HEK293T (cell line): ENCODE measurements at regions not wholly inside any gene's neighbourhood (a gene's known extent, or its start where the extent isn't known, plus 50 kb on each side); places are given as distances from the start of the nearest gene placed in this dataset.

Experiments used
- ARNT ChIP-seq: fragments of 450-650 bp; IDR thresholded peaks from 2 replicates; pipeline ENCODE4 v1.6.1; 2017; ENCODE audit warnings: mild to moderate bottlenecking
- BHLHE40 ChIP-seq: fragments of 450-650 bp; IDR thresholded peaks from 2 replicates; pipeline ENCODE4 v1.6.1; 2016; ENCODE audit warnings: mild to moderate bottlenecking, moderate library complexity, borderline replicate concordance
- ELF4 ChIP-seq: fragments of 450-650 bp; IDR thresholded peaks from 2 replicates; pipeline ENCODE4 v1.6.1; 2017; ENCODE audit warnings: antibody characterized with exemption
- FOXA1 ChIP-seq: fragments of 450-650 bp; IDR thresholded peaks from 2 replicates; pipeline ENCODE4 v1.6.1; 2016; ENCODE audit warnings: mild to moderate bottlenecking
- FOXK2 ChIP-seq: fragments of 450-650 bp; IDR thresholded peaks from 2 replicates; pipeline ENCODE4 v1.6.1; 2016; ENCODE audit warnings: mild to moderate bottlenecking
- FOXM1 ChIP-seq: fragments of 450-650 bp; IDR thresholded peaks from 2 replicates; pipeline ENCODE4 v1.6.1; 2017; ENCODE audit warnings: mild to moderate bottlenecking, borderline replicate concordance
- L3MBTL2 ChIP-seq: fragments of 450-650 bp; conservative IDR thresholded peaks from 2 replicates; pipeline ENCODE4 v1.6.1; 2016; ENCODE audit warnings: mild to moderate bottlenecking
- LEF1 ChIP-seq: fragments of 450-650 bp; IDR thresholded peaks from 2 replicates; pipeline ENCODE4 v1.6.1; 2017; ENCODE audit warnings: mild to moderate bottlenecking, borderline replicate concordance
- NFRKB ChIP-seq: fragments of 450-650 bp; IDR thresholded peaks from 2 replicates; pipeline ENCODE4 v1.6.1; 2016; ENCODE audit warnings: mild to moderate bottlenecking, moderate library complexity
- SP1 ChIP-seq: fragments of 450-650 bp; IDR thresholded peaks from 2 replicates; pipeline ENCODE4 v1.6.1; 2017
- SUZ12 ChIP-seq: fragments of 450-650 bp; IDR thresholded peaks from 2 replicates; pipeline ENCODE4 v1.6.1; 2016; ENCODE audit warnings: mild to moderate bottlenecking
- TARDBP ChIP-seq: fragments of 450-650 bp; IDR thresholded peaks from 2 replicates; pipeline ENCODE4 v1.6.1; 2016
- ZNF384 ChIP-seq: fragments of 450-650 bp; IDR thresholded peaks from 2 replicates; pipeline ENCODE4 v1.6.1; 2016
- TF ChIP-seq, protein P1 (sequence below): fragments of 450-650 bp; IDR thresholded peaks from 2 replicates; pipeline ENCODE4 v1.6.1; 2016

GRCh38 chr16:48978501-48978900, 303.1 kb downstream of the CBLN1 start:
- TF ChIP-seq NFRKB: no peak
- no peak for TF ChIP-seq FOXA1
- no peak for TF ChIP-seq TARDBP
- no peak for TF ChIP-seq ARNT
- TF ChIP-seq FOXM1: no peak
- no peak for TF ChIP-seq SUZ12
- TF ChIP-seq FOXK2: no peak
- TF ChIP-seq ELF4: no peak
- TF ChIP-seq L3MBTL2: no peak
- no peak for TF ChIP-seq BHLHE40
- no peak for TF ChIP-seq LEF1
- TF ChIP-seq, protein P1, sequence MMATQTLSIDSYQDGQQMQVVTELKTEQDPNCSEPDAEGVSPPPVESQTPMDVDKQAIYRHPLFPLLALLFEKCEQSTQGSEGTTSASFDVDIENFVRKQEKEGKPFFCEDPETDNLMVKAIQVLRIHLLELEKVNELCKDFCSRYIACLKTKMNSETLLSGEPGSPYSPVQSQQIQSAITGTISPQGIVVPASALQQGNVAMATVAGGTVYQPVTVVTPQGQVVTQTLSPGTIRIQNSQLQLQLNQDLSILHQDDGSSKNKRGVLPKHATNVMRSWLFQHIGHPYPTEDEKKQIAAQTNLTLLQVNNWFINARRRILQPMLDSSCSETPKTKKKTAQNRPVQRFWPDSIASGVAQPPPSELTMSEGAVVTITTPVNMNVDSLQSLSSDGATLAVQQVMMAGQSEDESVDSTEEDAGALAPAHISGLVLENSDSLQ: no peak
- TF ChIP-seq ZNF384: no peak
- no peak for TF ChIP-seq SP1
